Parathyroid adenoma (tissue), 2 donors: ENCODE measurements at regions not wholly inside any gene's neighbourhood (a gene's known extent, or its start where the extent isn't known, plus 50 kb on each side); places are given as distances from the start of the nearest gene placed in this dataset.

Source experiments
- H2AFZ ChIP-seq: fragments of 300-600 bp; sonication (generic); one replicate; pipeline ENCODE4 v1.7.0; 2017; ENCODE audit warnings: antibody characterized with exemption, mild to moderate bottlenecking
- H3K27ac ChIP-seq: fragments of 300-600 bp; sonication (generic); one replicate; pipeline ENCODE4 v1.7.0; 2017
- H3K27me3 ChIP-seq: fragments of 300-600 bp; sonication (generic); one replicate; pipeline ENCODE4 v1.7.0; 2017; ENCODE audit warnings: low read length; ENCODE audit not compliant: control insufficient read depth, insufficient read depth
- H3K36me3 ChIP-seq: fragments of 300-600 bp; sonication (generic); one replicate; pipeline ENCODE4 v1.7.0; 2017; ENCODE audit warnings: low read length; ENCODE audit not compliant: control insufficient read depth, insufficient read depth
- H3K4me1 ChIP-seq: fragments of 300-600 bp; sonication (generic); one replicate; pipeline ENCODE4 v1.7.0; 2017; ENCODE audit warnings: control low read depth
- H3K4me2 ChIP-seq: fragments of 300-600 bp; sonication (generic); one replicate; pipeline ENCODE4 v1.7.0; 2017; ENCODE audit warnings: low read length
- H3K4me3 ChIP-seq: fragments of 300-600 bp; sonication (generic); one replicate; pipeline ENCODE4 v1.7.0; 2017; ENCODE audit warnings: low read depth, low read length
- H3K79me2 ChIP-seq: fragments of 300-600 bp; sonication (generic); one replicate; pipeline ENCODE4 v1.7.0; 2017; ENCODE audit warnings: control low read depth
- H3K9ac ChIP-seq: fragments of 300-600 bp; sonication (generic); one replicate; pipeline ENCODE4 v1.7.0; 2017; ENCODE audit warnings: mild to moderate bottlenecking
- H3K9me3 ChIP-seq: fragments of 300-600 bp; sonication (generic); one replicate; pipeline ENCODE4 v1.7.0; 2017; ENCODE audit warnings: low read length; ENCODE audit not compliant: control insufficient read depth
- CTCF ChIP-seq: fragments of 300-600 bp; sonication (generic); IDR thresholded peaks from one replicate; pipeline ENCODE4 v1.7.0; 2017; ENCODE audit warnings: antibody characterized with exemption, mild to moderate bottlenecking
- donor health status: primary hyperparathyroidism.

- Histone ChIP-seq H3K79me2 (no peaks in the 10 kb centered on the region), H3K4me2 (no peak overlapping the region), H3K36me3 (no peaks in the 10 kb centered on the region), H3K9ac (no peak overlapping the region), H3K27ac (no peak overlapping the region), H3K4me3 (no peak overlapping the region), H3K27me3 (no peaks in the 10 kb centered on the region), H3K9me3 (no peaks in the 10 kb centered on the region), H3K4me1 (no peaks in the 10 kb centered on the region), H2AFZ (no peak overlapping the region)
- TF ChIP-seq CTCF, result no peak
Measured at GRCh38 chr3:6657591-6657990, 203.3 kb upstream of the GRM7 start.

- H3K9ac ChIP-seq, result no peak overlapping the region
- no peaks in the 10 kb centered on the region for H3K79me2 ChIP-seq
- H3K4me1 ChIP-seq, result no peaks in the 10 kb centered on the region
- no peak overlapping the region for H2AFZ ChIP-seq
- no peaks in the 10 kb centered on the region for H3K27me3 ChIP-seq
- H3K4me3 ChIP-seq, result no peak overlapping the region
- no peak overlapping the region for H3K4me2 ChIP-seq
- TF ChIP-seq CTCF, result no peak
- no peak overlapping the region for H3K27ac ChIP-seq
- H3K36me3 ChIP-seq, result no peaks in the 10 kb centered on the region
- H3K9me3 ChIP-seq, result no peaks in the 10 kb centered on the region
Measured at GRCh38 chr3:6667354-6667753, 193.6 kb upstream of the GRM7 start.

GRCh38 chr3:6671363-6671762, 189.6 kb upstream of the GRM7 start:
- no peak overlapping the region for H2AFZ ChIP-seq
- TF ChIP-seq CTCF, result no peak
- H3K36me3 ChIP-seq, result no peaks in the 10 kb centered on the region

GRCh38 chr3:6679510-6679909, 181.4 kb upstream of the GRM7 start:
- H2AFZ ChIP-seq, result no peak overlapping the region
- H3K79me2 ChIP-seq, result no peaks in the 10 kb centered on the region
- H3K9ac ChIP-seq, result no peak overlapping the region
- H3K4me1 ChIP-seq, result no peaks in the 10 kb centered on the region
- H3K4me3 ChIP-seq, result no peak overlapping the region
- no peak overlapping the region for H3K4me2 ChIP-seq
- no peak for TF ChIP-seq CTCF
- H3K27ac ChIP-seq, result no peak overlapping the region
- H3K36me3 ChIP-seq, result no peaks in the 10 kb centered on the region
- no peaks in the 10 kb centered on the region for H3K27me3 ChIP-seq
- H3K9me3 ChIP-seq, result no peaks in the 10 kb centered on the region

More at GRCh38 chr3:6671363-6671762, 189.6 kb upstream of the GRM7 start:
- Histone ChIP-seq H3K9ac (no peak overlapping the region), H3K79me2 (no peaks in the 10 kb centered on the region), H3K4me1 (no peaks in the 10 kb centered on the region), H3K27me3 (no peaks in the 10 kb centered on the region), H3K4me3 (no peak overlapping the region), H3K4me2 (no peak overlapping the region), H3K27ac (no peak overlapping the region), H3K9me3 (no peaks in the 10 kb centered on the region)

GRCh38 chr3:6680119-6680806, 180.7 kb upstream of the GRM7 start:
- no peaks in the 10 kb centered on the region for H3K36me3 ChIP-seq
- H3K27ac ChIP-seq, result no peak overlapping the region
- H3K4me2 ChIP-seq, result no peak overlapping the region
- H3K79me2 ChIP-seq, result no peaks in the 10 kb centered on the region
- H3K4me1 ChIP-seq, result no peaks in the 10 kb centered on the region
- no peaks in the 10 kb centered on the region for H3K9me3 ChIP-seq
- no peak overlapping the region for H3K9ac ChIP-seq
- H3K4me3 ChIP-seq, result no peak overlapping the region
- no peak for TF ChIP-seq CTCF
- H2AFZ ChIP-seq, result no peak overlapping the region
- no peaks in the 10 kb centered on the region for H3K27me3 ChIP-seq
